Choroid plexus epithelial cell (primary cell): ENCODE measurements at regions not wholly inside any gene's neighbourhood (a gene's known extent, or its start where the extent isn't known, plus 50 kb on each side); places are given as distances from the start of the nearest gene placed in this dataset.
A peak's percentile ranks its signal among the peaks of the same experiment; 100 is the strongest.

ENCODE experiments used
- DNase-seq: peaks from one replicate; pipeline ENCODE4 v3.0.0-alpha.2; 2010; ENCODE audit warnings: low read depth
- H3K4me3 ChIP-seq: 2 replicates; pipeline ENCODE4 v1.5.1; 2011; ENCODE audit warnings: low read depth, mild to moderate bottlenecking, control low read depth, low read length, moderate library complexity
- TF ChIP-seq, protein P1 (sequence below): conservative IDR thresholded peaks from 2 replicates; pipeline ENCODE4 v1.5.1; 2011; ENCODE audit warnings: low read depth, mild to moderate bottlenecking, control low read depth, inconsistent platforms, low read length, moderate library complexity

DNA sequence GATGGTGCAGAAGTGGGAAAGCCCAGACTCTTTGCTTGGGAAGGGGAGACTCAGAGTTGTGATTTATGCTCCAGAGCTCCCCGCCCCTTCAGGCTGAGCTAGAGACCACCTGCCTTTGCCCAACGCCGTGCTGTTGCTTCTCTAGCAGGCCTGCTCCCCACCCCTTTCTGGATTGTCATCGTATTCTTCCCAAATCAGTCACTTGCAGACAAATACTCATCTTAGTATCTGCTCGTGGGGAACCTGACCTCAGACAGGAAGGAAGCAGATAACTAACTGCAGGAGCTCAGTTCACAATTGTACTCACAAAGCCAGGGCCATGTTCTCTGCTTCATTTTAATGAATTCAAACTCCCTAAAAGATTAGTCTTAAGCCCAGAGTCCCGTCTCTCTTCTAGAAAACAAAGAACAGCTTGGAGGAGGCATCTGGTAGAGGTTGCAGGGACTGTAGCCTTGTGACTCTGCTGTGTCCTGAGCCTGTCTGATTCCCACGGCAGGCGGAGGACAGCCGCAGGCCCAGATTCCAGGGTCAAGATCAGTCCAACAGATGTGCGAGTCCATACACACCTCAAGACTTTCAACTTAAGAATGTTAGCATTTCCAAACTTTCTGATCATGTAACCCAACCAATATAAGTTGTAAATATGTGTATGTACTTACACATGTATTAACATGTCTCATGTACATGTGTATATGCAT, 57.2 kb upstream of the GGTLC1 start:
- TF ChIP-seq, protein P1, sequence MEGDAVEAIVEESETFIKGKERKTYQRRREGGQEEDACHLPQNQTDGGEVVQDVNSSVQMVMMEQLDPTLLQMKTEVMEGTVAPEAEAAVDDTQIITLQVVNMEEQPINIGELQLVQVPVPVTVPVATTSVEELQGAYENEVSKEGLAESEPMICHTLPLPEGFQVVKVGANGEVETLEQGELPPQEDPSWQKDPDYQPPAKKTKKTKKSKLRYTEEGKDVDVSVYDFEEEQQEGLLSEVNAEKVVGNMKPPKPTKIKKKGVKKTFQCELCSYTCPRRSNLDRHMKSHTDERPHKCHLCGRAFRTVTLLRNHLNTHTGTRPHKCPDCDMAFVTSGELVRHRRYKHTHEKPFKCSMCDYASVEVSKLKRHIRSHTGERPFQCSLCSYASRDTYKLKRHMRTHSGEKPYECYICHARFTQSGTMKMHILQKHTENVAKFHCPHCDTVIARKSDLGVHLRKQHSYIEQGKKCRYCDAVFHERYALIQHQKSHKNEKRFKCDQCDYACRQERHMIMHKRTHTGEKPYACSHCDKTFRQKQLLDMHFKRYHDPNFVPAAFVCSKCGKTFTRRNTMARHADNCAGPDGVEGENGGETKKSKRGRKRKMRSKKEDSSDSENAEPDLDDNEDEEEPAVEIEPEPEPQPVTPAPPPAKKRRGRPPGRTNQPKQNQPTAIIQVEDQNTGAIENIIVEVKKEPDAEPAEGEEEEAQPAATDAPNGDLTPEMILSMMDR, result no peak
- peak; percentile 19 for DNase-seq
- no peak overlapping the region for H3K4me3 ChIP-seq

DNA sequence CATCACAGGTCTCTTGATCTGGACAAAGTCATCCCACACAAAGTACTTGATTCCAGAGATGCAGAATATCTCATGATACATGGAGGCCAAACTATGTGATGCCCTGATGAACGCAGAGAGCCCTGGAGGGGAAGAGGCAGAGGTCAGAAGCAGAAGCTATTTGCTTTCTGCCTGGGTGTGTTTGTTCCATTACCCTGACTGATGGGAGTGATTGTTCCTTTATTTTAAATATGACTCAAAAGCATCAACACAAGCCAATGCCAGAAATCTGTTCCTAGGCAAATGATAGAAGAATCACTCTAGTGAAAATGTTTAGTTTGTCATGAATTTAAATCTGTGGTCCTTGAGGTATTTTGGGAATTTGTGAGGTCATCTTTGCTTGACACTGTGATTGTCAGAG, 54.7 kb upstream of the GGTLC1 start:
- TF ChIP-seq, protein P1, result no peak
- H3K4me3 ChIP-seq, result no peak overlapping the region
- DNase-seq, result no peak

- DNase-seq, result no peak
- no peak overlapping the region for H3K4me3 ChIP-seq
- TF ChIP-seq, protein P1, result no peak
Observed at GRCh38 chr20:24042646-24043045, 54.1 kb upstream of the GGTLC1 start.

DNA sequence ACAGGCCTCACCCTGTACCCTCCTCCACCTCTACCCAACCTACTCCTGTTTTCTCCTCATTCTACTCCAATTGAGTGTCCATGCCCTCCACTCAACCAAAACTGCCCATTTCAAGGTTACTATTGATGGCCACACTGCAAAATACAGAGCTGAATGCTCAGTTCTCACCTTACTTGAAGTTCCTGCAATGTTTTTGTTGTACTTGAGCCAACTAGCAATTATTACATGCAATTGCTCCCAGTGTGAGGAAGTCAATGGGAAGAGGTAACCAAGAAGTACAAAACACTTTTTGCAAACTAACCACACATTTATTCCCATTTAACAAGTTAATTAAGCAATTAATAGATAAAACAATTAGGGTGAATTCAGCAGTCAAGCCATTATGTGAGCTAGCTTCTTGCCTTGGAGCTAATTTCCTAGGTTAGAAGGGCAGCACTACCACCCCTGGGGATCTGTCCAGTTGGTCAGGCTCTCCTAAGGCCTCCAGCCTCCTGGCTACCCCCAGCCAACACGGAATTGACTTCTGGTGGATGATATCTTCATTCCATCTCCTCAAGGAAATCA, 52.4 kb upstream of the GGTLC1 start:
- TF ChIP-seq, protein P1, result no peak
- no peak for DNase-seq
- H3K4me3 ChIP-seq, result no peak overlapping the region

DNA sequence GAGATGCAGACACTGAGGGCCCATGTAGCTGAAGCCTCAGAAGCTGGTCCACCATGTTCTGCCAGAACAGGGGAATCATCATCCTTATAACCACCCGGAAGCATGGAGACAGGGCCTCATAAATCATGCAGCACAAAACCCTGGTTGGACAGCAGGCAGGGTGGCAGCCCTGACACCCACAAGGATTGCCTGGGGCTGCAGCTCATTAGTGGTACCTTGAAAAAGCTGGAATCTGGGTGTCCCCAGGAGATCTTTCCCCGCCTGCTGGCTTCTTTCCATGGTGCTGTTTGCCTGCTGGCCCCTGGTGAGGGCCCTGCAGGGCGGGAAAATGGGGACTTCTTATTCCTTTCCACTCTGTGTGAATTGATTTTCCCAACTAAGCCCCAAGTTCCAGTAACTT, 50.6 kb upstream of the GGTLC1 start:
- no peak overlapping the region for H3K4me3 ChIP-seq
- DNase-seq, result no peak
- TF ChIP-seq, protein P1, result no peak
